OCI-LY1 (cell line): ENCODE measurements at regions not wholly inside any gene's neighbourhood (a gene's known extent, or its start where the extent isn't known, plus 50 kb on each side); places are given as distances from the start of the nearest gene placed in this dataset.

Experiments used
- EZH2 ChIP-seq: fragments of 200-600 bp; sonication (generic), shearing (Covaris generic); IDR thresholded peaks from 2 replicates; pipeline ENCODE4 v1.8.0; 2017; ENCODE audit warnings: borderline replicate concordance, mixed run types, mild to moderate bottlenecking, antibody characterized with exemption, low read length, moderate library complexity, mixed read lengths
- TF ChIP-seq, protein P1 (sequence below): fragments of 200-600 bp; sonication (generic), shearing (Covaris generic); IDR thresholded peaks from 2 replicates; pipeline ENCODE4 v1.5.1; 2017; ENCODE audit warnings: mild to moderate bottlenecking, antibody characterized with exemption, low read length, moderate library complexity, mixed read lengths

DNA sequence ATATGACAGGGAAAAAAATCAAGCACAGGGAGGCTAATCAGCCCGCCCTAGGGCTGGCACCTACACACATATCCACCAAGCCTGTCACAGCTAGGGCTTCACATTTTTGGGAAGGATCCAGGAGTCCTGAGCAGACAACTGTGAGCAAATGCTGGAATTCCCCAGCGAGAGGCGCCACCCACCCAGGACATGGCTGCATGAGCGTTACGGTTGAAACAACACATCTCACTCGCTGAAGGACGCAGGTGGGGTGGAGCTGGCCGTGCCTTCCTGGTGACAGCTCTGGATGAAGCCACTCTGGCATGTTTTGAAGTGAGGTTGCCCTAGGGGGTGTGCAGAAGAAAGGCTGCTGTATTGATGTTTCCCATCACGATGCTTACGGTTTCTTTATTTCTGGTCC lies 315.1 kb upstream of the EEF2KMT start:
- TF ChIP-seq, protein P1, sequence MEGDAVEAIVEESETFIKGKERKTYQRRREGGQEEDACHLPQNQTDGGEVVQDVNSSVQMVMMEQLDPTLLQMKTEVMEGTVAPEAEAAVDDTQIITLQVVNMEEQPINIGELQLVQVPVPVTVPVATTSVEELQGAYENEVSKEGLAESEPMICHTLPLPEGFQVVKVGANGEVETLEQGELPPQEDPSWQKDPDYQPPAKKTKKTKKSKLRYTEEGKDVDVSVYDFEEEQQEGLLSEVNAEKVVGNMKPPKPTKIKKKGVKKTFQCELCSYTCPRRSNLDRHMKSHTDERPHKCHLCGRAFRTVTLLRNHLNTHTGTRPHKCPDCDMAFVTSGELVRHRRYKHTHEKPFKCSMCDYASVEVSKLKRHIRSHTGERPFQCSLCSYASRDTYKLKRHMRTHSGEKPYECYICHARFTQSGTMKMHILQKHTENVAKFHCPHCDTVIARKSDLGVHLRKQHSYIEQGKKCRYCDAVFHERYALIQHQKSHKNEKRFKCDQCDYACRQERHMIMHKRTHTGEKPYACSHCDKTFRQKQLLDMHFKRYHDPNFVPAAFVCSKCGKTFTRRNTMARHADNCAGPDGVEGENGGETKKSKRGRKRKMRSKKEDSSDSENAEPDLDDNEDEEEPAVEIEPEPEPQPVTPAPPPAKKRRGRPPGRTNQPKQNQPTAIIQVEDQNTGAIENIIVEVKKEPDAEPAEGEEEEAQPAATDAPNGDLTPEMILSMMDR: no peak
- TF ChIP-seq EZH2: no peak
